ENCODE measurements at regions not wholly inside any gene's neighbourhood (a gene's known extent, or its start where the extent isn't known, plus 50 kb on each side); places are given as distances from the start of the nearest gene placed in this dataset.

- no peak for FAIRE-seq
Measured at GRCh38 chrX:10749113-10749512, 128.7 kb upstream of the MID1 start.

DNA sequence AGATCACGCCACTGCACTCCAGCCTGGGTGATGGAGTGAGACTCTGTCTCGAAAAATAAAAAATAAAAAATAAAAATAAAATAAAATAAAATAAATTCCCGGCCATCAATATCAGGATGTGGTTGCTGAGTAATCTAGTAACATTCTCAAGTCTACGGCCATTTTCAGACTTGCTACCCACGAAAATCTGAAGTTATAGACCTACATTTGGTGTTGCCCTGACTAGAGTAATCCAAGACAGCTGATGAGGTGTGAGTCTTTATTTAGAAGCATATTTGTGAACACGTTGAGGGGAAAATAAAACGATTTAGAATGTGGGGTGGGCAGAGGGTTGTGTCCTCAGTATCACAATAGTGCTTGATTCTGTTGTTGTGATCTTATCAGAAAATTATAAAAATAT is 130.2 kb upstream of the MID1 start:
- FAIRE-seq: no peak

DNA sequence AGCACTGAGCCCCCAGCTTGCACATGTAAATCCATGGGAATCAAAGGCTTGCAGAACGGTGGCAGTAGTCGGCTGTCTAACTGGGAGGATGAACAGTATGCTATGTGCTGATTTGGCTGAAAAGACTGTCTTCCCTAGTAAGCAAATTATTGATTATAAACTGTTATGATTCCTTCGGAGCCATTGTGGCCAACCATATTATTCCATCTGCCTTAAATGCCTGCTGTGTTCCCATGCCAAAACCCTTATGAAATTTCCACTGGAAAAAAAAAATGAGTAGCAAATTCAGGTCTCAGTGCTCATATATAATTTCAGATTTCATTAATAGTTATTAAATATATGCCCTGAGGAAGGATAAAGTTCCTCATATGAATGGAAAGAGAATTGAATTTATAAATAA is 132.7 kb upstream of the MID1 start:
- FAIRE-seq: no peak

DNA sequence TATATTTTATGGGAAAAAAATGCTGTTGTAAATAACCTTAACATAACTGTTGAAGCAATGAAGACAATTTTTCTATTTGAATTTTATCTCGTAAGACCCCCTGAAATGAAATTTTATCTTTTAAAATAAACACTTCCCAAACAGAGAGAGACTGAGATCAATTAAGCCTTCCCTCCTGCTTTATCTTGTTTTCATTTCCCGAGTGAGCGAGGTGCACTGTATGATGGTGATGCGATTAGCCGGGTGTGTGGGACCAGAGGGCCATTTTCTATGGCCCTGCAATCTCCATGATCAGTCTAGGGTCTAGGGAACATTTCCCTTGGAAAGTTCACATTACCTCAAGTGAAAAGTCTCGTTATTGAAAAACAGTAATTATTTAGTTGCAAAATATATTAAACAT is 134.1 kb upstream of the MID1 start:
- FAIRE-seq: no peak

DNA sequence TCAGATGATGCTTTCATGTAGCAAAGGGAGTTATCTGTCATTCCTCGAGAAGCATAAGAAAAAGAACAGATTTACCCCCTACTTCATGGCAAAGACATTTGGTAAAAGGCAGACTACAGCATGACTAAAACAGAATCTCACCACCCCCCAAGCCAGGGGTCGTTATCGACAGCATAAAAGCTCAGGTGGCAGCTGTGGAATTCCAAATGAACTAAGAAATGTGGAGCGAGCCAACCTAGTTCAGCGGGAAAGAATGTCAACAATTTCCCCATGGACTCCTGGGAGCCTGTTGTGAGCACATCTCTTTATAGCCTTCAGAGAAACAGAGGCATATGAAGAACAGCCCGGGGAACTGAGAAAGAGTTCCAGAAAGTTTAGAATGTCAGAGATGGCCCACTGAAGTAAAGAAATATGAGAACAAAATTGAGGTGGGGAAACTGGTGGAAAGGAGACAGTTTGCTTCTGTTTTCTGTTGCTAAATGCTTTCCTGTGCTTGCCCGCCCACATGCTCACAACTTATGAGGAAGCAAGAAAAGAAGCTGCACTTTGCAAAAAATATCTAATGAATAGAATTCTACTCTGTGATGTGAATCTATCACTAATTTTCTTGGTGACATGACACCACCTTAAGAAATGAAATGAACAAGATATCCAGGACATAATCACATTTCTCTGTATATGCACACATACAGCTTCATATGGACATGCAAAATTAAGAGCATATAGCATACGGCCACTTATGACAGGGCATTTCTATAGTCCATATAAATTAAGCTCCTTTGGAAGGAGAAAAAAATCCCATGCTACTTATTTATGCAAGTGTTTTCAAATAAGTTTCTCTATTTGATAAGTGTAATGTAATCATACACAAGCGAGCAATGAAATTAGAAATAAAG is 135.3 kb upstream of the MID1 start:
- no peak for FAIRE-seq

DNA sequence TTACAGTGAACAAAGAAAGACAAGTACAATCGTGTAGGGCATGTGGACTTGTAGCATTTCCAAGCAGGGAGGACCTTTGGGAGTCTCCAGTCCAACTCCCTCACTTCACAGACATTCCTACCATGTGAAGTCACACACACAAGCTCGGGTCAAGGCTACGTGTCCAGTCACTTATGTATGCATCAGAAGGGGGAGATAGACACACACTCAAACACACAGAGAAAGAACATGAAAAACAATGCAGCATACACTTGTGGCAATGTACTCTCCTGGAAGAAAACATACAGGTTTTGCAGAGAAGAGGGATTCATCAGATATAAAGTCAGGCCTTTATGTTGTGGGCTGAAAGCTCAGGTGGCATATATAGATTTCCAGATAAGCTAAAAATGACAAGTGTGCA is 136.1 kb upstream of the MID1 start:
- no peak for FAIRE-seq

- no peak for FAIRE-seq
Measured at GRCh38 chrX:10759141-10759799, 138.9 kb upstream of the MID1 start.

GRCh38 chrX:10761447-10761846 is 141.1 kb upstream of the MID1 start:
- no peak for FAIRE-seq

DNA sequence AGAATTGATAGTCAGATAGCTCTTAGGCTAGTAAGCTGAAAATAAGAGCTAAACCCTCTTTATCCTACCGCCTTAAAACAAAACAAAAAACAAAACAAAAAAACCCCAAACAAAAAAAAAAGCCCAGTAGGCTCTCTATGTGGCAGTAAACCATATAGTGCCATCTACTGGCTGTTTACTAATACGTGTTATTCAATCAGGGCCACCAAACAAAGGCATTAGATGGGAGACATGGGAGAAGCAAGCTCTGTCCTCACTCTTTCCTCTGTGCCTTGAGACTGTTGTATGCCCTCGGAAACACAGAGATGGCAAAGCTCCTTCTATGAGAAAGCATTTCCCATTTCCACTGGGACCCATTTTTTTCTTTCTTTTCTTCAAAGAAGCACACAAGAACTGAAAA is 148.8 kb upstream of the MID1 start:
- peak; percentile 91 for FAIRE-seq

DNA sequence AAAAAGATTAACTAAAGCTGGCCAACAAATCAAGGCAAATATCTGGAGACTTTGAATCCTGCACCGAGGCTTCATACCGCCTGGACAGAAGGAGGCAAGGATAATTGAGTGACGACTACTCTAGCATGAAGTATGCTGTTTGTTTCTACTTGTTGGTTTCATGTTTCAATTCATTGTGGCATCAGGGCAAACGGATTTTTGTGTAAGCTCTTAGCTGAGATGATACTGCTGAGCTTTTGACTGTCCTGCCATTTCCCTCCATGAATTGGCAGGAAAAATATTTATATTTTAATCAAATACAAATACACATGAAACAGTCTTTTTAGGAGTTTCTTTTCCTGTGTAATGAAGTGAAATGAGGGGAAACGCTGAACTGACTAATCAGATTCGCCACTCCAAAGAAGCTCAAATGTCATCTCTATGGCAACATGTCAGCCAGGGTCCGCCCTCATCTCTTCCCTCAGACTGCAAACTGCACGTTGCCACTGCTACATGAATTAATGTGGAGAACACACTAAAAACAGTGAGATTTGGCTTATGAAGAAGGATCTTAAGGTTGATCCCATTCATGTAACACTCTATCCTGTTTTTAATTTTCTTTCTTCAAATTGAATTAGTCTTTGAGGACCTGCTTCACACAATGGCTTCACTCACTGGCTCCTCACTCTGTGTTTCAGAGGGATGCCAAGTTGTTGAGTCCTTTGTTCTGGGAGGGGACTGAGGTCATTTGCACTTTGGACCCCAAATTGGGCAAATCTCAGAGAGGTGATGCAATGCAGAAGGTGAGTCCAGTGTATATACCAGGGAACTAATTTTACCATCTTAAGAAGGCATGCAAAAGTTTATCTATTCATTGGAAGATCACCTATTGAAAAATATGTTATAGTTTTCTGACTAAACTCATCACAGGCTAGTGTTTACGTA is 149.6 kb upstream of the MID1 start:
- peak; percentile 94 for FAIRE-seq

DNA sequence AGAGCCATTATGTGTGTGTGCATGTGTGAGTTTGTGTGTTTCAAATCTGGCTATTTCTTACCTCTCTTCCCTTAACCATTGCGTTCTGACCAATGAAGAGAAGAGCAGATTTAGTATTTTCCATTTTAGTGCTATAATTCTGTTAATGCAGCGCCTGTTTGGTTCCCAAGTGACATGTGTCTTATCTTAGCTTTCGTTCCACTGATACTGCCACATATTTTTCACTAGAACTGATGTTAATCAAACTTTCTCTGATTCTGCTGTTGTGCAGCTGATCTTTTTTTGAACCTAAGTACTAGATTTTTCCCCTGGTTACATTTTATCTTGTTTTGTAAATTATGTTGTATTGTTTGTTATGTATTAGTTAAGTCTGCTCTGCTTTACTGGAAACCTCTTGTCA is 152.9 kb upstream of the MID1 start:
- no peak for FAIRE-seq

- no peak for FAIRE-seq
Measured at GRCh38 chrX:10781847-10782530, 161.6 kb upstream of the MID1 start.

- no peak for FAIRE-seq
Measured at GRCh38 chrX:10783451-10783995, 163.1 kb upstream of the MID1 start.

GRCh38 chrX:10787264-10787663 is 166.9 kb upstream of the MID1 start:
- FAIRE-seq: no peak

- no peak for FAIRE-seq
Measured at GRCh38 chrX:10794203-10794630, 173.8 kb upstream of the MID1 start.

DNA sequence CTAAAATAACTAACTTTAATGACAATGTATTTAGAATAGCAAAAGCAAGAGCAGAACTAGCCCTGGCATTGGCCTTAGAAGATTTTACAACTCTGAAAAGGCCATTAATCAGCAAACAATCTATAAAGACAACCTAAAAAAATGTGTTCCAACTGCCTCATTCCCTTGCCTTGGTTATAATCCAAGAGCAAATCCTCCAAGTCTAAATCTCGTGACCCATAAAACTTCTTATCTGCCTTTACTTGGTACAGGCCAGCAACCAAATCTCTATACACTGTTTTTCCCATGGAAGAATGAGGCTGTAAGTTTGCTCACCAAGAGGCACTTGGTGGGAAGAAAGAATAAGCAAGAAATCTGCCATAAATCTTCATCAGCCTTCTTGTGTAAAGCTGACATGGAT is 175.3 kb upstream of the MID1 start:
- no peak for FAIRE-seq

DNA sequence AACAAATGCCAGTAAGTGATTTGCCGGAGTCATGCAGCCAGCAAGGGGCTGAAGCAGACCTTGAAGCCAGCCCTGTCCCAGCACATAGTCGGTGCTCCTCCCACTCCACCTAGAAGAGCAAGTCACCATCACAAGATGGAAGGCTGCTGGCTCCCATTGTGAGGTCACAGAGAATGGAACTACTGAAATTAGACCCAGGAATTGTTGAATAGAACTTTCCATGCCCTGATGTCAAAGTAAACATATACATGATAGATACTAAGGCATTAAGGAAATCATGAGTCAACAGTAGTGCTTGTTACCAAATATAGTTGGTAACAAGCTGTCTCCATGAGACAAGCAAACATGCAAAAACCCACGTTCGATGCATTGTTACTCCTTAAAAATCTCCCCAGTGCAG is 177.1 kb upstream of the MID1 start:
- FAIRE-seq: no peak

- FAIRE-seq: no peak
Measured at GRCh38 chrX:10798041-10798440, 177.7 kb upstream of the MID1 start.

- FAIRE-seq: no peak
Measured at GRCh38 chrX:10800796-10801195, 180.4 kb upstream of the MID1 start.

DNA sequence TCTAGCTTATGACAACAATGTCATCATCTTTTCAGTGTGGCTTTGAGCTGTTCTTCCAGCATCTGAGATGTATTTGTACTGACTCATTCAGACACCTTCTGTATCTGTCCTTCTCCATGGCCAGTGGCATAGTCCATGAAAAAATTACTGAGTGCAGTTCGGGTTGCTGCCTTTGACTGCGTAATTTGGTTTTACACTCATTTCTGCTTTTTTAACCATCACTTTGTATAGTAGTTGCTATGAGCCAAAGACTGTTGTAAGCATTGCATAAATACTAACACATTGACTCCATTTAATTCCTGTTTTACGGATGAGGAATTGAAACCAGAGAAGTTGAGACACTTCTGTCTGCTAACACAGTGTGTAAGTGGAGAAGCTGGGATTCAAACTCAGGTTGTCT is 190.7 kb upstream of the MID1 start:
- FAIRE-seq: no peak

DNA sequence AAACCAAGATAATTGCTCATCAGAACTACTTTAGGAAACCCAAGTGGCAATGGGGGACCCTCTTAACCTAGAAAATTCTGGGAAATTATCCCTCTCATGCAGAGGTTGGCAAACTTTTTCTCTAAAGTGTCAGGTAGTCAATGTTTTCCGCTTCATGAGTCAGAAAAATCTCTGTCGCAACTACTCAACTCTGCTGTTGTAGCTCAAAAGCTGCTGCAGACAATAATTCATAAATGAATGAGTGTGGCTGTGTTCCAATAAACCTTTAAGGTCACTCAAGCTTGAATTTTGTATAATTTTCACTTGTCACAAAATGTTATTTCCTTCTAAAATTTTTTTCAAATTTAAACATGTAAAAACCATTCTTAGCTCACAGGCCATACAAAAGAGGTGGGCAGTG is 193.4 kb upstream of the MID1 start:
- FAIRE-seq: no peak

DNA sequence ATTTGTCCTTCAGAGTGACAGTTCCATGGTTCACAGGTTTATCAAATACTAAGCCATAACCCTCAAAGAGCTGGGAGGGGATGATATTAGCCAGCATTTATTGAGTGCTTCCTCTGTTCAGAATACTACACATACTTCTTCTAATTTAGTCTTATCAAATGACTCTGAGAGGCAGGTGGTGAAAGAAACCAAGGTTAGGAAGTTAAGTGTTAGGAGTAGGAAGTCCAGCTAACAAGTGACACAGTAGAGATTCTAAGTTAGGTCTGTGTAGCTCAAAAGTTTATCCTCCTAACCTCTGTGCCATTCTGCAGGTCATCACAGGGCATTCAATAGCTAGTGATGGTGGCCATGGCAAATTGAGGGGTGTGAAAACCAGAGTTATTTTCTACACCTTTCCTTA is 198.3 kb upstream of the MID1 start:
- FAIRE-seq: no peak

- FAIRE-seq: no peak
Measured at GRCh38 chrX:10819973-10820372, 199.6 kb upstream of the MID1 start.
